Neural crest cell (in vitro differentiated cells): ENCODE measurements at regions not wholly inside any gene's neighbourhood (a gene's known extent, or its start where the extent isn't known, plus 50 kb on each side); places are given as distances from the start of the nearest gene placed in this dataset.

Experiments
- DNase-seq: peaks from one replicate; pipeline ENCODE4 v3.0.0; 2021; ENCODE audit warnings: low read depth, mixed read lengths, low spot score
- H3K27ac Mint-ChIP-seq: one replicate; pipeline ENCODE4 v1.8.0; 2021; ENCODE audit warnings: mild to moderate bottlenecking, mixed read lengths; ENCODE audit not compliant: unreplicated experiment
- H3K27me3 Mint-ChIP-seq: 2 replicates; pipeline ENCODE4 v1.8.0; 2021; ENCODE audit warnings: low read depth, mild to moderate bottlenecking, mixed read lengths
- H3K36me3 Mint-ChIP-seq: 2 replicates; pipeline ENCODE4 v1.8.0; 2021; ENCODE audit warnings: low read depth, mild to moderate bottlenecking, mixed read lengths
- H3K4me1 Mint-ChIP-seq: 2 replicates; pipeline ENCODE4 v1.8.0; 2021; ENCODE audit warnings: mixed read lengths
- H3K4me3 Mint-ChIP-seq: one replicate; pipeline ENCODE4 v1.8.0; 2021; ENCODE audit warnings: mild to moderate bottlenecking, mixed read lengths
- H3K9me3 Mint-ChIP-seq: 2 replicates; pipeline ENCODE4 v1.8.0; 2021; ENCODE audit warnings: mixed read lengths
- TF ChIP-seq, protein P1 (sequence below): fragments of 200-600 bp; sonication (generic); conservative IDR thresholded peaks from 2 replicates; pipeline ENCODE4 v1.5.0; 2021; ENCODE audit warnings: antibody characterized with exemption, mild to moderate bottlenecking

- H3K27ac Mint-ChIP-seq: no peak overlapping the region
- H3K9me3 Mint-ChIP-seq: no peaks in the 10 kb centered on the region
- no peaks in the 10 kb centered on the region for H3K36me3 Mint-ChIP-seq
- no peak overlapping the region for H3K4me3 Mint-ChIP-seq
- no peak for DNase-seq
- no peaks in the 10 kb centered on the region for H3K4me1 Mint-ChIP-seq
- TF ChIP-seq, protein P1, sequence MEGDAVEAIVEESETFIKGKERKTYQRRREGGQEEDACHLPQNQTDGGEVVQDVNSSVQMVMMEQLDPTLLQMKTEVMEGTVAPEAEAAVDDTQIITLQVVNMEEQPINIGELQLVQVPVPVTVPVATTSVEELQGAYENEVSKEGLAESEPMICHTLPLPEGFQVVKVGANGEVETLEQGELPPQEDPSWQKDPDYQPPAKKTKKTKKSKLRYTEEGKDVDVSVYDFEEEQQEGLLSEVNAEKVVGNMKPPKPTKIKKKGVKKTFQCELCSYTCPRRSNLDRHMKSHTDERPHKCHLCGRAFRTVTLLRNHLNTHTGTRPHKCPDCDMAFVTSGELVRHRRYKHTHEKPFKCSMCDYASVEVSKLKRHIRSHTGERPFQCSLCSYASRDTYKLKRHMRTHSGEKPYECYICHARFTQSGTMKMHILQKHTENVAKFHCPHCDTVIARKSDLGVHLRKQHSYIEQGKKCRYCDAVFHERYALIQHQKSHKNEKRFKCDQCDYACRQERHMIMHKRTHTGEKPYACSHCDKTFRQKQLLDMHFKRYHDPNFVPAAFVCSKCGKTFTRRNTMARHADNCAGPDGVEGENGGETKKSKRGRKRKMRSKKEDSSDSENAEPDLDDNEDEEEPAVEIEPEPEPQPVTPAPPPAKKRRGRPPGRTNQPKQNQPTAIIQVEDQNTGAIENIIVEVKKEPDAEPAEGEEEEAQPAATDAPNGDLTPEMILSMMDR: no peak
- H3K27me3 Mint-ChIP-seq: no peaks in the 10 kb centered on the region
Observed at GRCh38 chr4:33302321-33302720, 2582.2 kb downstream of the PCDH7 start.

DNA sequence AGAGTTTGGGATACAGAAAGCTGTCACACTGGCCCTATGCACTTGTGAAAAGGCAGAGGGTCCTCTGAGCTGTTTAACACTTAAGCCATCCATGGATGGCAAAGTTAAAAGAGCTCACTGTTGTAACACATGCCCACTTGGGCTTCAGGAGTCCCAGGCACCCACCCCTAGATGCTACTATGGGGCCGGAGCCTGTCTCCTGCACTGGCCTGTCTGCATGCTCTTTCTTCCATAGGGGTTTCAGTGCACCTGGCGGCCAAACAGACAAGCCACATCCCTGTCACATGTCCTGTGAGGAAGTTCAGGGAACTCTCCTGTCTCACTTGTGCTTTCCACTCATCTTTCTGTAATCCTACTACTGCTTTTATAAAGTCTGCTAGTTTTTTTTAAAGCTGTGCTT is 2586.0 kb downstream of the PCDH7 start:
- DNase-seq: no peak
- H3K4me3 Mint-ChIP-seq: no peak overlapping the region
- H3K9me3 Mint-ChIP-seq: no peaks in the 10 kb centered on the region

GRCh38 chr4:33316033-33316432 is 2595.9 kb downstream of the PCDH7 start:
- no peak for DNase-seq
- H3K27me3 Mint-ChIP-seq: no peaks in the 10 kb centered on the region
- no peaks in the 10 kb centered on the region for H3K36me3 Mint-ChIP-seq
- TF ChIP-seq, protein P1: no peak
- peaks cover 8% of the 10 kb centered on the region for H3K9me3 Mint-ChIP-seq
- H3K4me3 Mint-ChIP-seq: no peak overlapping the region
- H3K4me1 Mint-ChIP-seq: no peaks in the 10 kb centered on the region
- no peak overlapping the region for H3K27ac Mint-ChIP-seq

More for the DNA sequence above, 2586.0 kb downstream of the PCDH7 start:
- H3K27ac Mint-ChIP-seq: no peak overlapping the region
- H3K4me1 Mint-ChIP-seq: no peaks in the 10 kb centered on the region
- H3K36me3 Mint-ChIP-seq: no peaks in the 10 kb centered on the region
- no peaks in the 10 kb centered on the region for H3K27me3 Mint-ChIP-seq
- TF ChIP-seq, protein P1: no peak

DNA sequence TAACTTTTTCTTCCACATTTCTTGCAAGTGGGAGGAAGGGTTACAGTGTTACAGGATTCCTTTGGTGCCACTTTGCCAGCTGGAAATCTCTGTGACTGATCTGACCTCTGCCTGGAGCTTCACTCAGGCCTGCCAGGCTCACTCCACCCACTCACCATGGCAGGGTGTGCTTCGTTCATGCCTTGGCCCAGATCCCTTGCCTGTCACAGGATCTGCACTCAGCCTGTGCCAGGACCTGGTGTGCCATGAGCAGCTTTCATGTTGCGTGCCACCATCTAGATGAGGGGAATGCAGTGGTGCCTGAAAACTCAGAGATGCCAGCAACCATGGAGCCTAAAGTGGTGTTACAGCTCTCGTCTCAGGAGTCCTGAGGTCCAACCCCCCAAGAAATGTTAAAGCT is 2596.4 kb downstream of the PCDH7 start:
- TF ChIP-seq, protein P1: no peak
- H3K36me3 Mint-ChIP-seq: no peaks in the 10 kb centered on the region
- H3K4me1 Mint-ChIP-seq: no peaks in the 10 kb centered on the region
- no peak overlapping the region for H3K4me3 Mint-ChIP-seq
- DNase-seq: no peak
- H3K27ac Mint-ChIP-seq: no peak overlapping the region
- H3K9me3 Mint-ChIP-seq: peaks cover 8% of the 10 kb centered on the region
- H3K27me3 Mint-ChIP-seq: no peaks in the 10 kb centered on the region

DNA sequence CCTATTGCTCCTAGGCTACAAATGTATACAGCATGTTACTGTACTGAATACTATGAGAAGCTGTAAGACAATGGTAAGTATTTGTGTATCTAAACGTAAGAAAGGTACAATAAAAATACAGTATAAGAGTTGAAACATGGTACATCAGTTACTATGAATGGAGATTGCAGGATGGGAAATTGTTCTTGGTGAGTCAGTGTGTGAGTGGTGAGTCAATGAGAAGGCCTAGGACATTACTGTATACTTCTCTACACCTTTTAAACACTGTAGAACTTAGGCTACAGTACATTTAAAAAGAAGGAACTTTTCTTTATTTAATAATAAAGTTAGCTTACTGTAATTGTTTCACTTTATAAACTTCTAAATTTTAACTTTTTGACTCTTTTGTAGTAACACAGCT is 2603.2 kb downstream of the PCDH7 start:
- Mint-ChIP-seq H3K4me1 (no peaks in the 10 kb centered on the region), H3K4me3 (no peak overlapping the region), H3K27me3 (no peaks in the 10 kb centered on the region), H3K9me3 (no peaks in the 10 kb centered on the region), H3K27ac (no peak overlapping the region), H3K36me3 (no peaks in the 10 kb centered on the region)
- DNase-seq: no peak
- TF ChIP-seq, protein P1: no peak

GRCh38 chr4:33334416-33334815 is 2614.2 kb downstream of the PCDH7 start:
- Mint-ChIP-seq H3K9me3 (peaks cover 12% of the 10 kb centered on the region), H3K27ac (no peak overlapping the region), H3K4me1 (no peaks in the 10 kb centered on the region), H3K36me3 (no peaks in the 10 kb centered on the region), H3K4me3 (no peak overlapping the region), H3K27me3 (no peaks in the 10 kb centered on the region)
- DNase-seq: no peak
- TF ChIP-seq, protein P1: no peak
